Femur (tissue), 1 donor: ENCODE measurements at regions not wholly inside any gene's neighbourhood (a gene's known extent, or its start where the extent isn't known, plus 50 kb on each side); places are given as distances from the start of the nearest gene placed in this dataset.

Experiments used
- DNase-seq: peaks from one replicate; pipeline ENCODE4 v3.0.0-alpha.2; 2017

- no peak for DNase-seq
Measured at GRCh38 chr2:219962801-219963200, 335.4 kb downstream of the SLC4A3 start.

- no peak for DNase-seq
Measured at GRCh38 chr2:219965287-219966194, 338.1 kb downstream of the SLC4A3 start.

GRCh38 chr2:219967247-219968245, 340.1 kb downstream of the SLC4A3 start:
- DNase-seq = peak; percentile 76

GRCh38 chr2:219968685-219969345, 341.4 kb downstream of the SLC4A3 start:
- DNase-seq = no peak

- no peak for DNase-seq
Measured at GRCh38 chr2:219969508-219969907, 342.1 kb downstream of the SLC4A3 start.

- no peak for DNase-seq
Measured at GRCh38 chr2:219973136-219973535, 345.7 kb downstream of the SLC4A3 start.

- no peak for DNase-seq
Measured at GRCh38 chr2:219976871-219977270, 349.4 kb downstream of the SLC4A3 start.

- no peak for DNase-seq
Measured at GRCh38 chr2:219980638-219981037, 353.2 kb downstream of the SLC4A3 start.

GRCh38 chr2:219983836-219984235, 356.4 kb downstream of the SLC4A3 start:
- no peak for DNase-seq

- DNase-seq = no peak
Measured at GRCh38 chr2:219985017-219985416, 357.6 kb downstream of the SLC4A3 start.

GRCh38 chr2:219987830-219988229, 360.4 kb downstream of the SLC4A3 start:
- DNase-seq = no peak

- no peak for DNase-seq
Measured at GRCh38 chr2:219989744-219990143, 362.3 kb downstream of the SLC4A3 start.

- no peak for DNase-seq
Measured at GRCh38 chr2:219991116-219991515, 363.7 kb downstream of the SLC4A3 start.

GRCh38 chr2:219995399-219995798, 368.0 kb downstream of the SLC4A3 start:
- DNase-seq = no peak

- peak; percentile 24 for DNase-seq
Measured at GRCh38 chr2:219995991-219996765, 368.7 kb downstream of the SLC4A3 start.

- peak; percentile 51 for DNase-seq
Measured at GRCh38 chr2:219997341-219997851, 370.0 kb downstream of the SLC4A3 start.

GRCh38 chr2:219998107-219998506, 370.7 kb downstream of the SLC4A3 start:
- DNase-seq = no peak

- no peak for DNase-seq
Measured at GRCh38 chr2:219998714-219999227, 371.3 kb downstream of the SLC4A3 start.

GRCh38 chr2:220000080-220000479, 372.6 kb downstream of the SLC4A3 start:
- DNase-seq = no peak

- DNase-seq = no peak
Measured at GRCh38 chr2:220000586-220000985, 373.2 kb downstream of the SLC4A3 start.

GRCh38 chr2:220001751-220002150, 374.3 kb downstream of the SLC4A3 start:
- no peak for DNase-seq

- no peak for DNase-seq
Measured at GRCh38 chr2:220002251-220002650, 374.8 kb downstream of the SLC4A3 start.
